MCF 10A (cell line): ENCODE measurements at regions not wholly inside any gene's neighbourhood (a gene's known extent, or its start where the extent isn't known, plus 50 kb on each side); places are given as distances from the start of the nearest gene placed in this dataset.

Experiments used
- BruUV-seq: library from RNA; stranded (reverse); fragments of 400-500 nt; replicated peaks from 2 replicates; lab custom pipeline; 2021; lab: Mats Ljungman, UMichigan
- CTCF ChIA-PET: fragments of 300-600 bp; sonication (Branson Sonifier 250); formaldehyde crosslinking; extraction: SDS; loops from one replicate; lab custom pipeline; 2021; ENCODE audit warnings: antibody characterized with exemption, inconsistent platforms; lab: Yijun Ruan, JAX
- POLR2A ChIA-PET: fragments of 300-600, 350-650 bp; sonication (Branson Sonifier 250); formaldehyde crosslinking; extraction: SDS; loops from one replicate; lab custom pipeline; 2020; ENCODE audit warnings: antibody characterized with exemption, inconsistent platforms; lab: Yijun Ruan, JAX
- DNase-seq: peaks from one replicate; pipeline ENCODE4 v3.0.0-alpha.2; 2018; ENCODE audit not compliant: unreplicated experiment
- H3K27ac Mint-ChIP-seq: one replicate; pipeline ENCODE4 v1.8.0; 2022; ENCODE audit warnings: mild to moderate bottlenecking, low read depth, mixed read lengths; ENCODE audit not compliant: unreplicated experiment
- H3K27me3 Mint-ChIP-seq: one replicate; pipeline ENCODE4 v1.8.0; 2022; ENCODE audit warnings: mixed read lengths; ENCODE audit not compliant: insufficient read depth, unreplicated experiment
- H3K36me3 Mint-ChIP-seq: one replicate; pipeline ENCODE4 v1.8.0; 2022; ENCODE audit warnings: mild to moderate bottlenecking, moderate library complexity, mixed read lengths; ENCODE audit not compliant: insufficient read depth, unreplicated experiment
- H3K4me1 Mint-ChIP-seq: one replicate; pipeline ENCODE4 v1.8.0; 2022; ENCODE audit warnings: mixed read lengths; ENCODE audit not compliant: insufficient read depth, unreplicated experiment
- H3K4me3 Mint-ChIP-seq: one replicate; pipeline ENCODE4 v1.8.0; 2022; ENCODE audit warnings: mild to moderate bottlenecking, moderate library complexity, mixed read lengths; ENCODE audit not compliant: unreplicated experiment
- H3K9me3 Mint-ChIP-seq: one replicate; pipeline ENCODE4 v1.8.0; 2022; ENCODE audit warnings: mixed read lengths; ENCODE audit not compliant: unreplicated experiment
- intact Hi-C: fragments of 100-400 bp; cut with micrococcal nuclease; formaldehyde crosslinking; loops from 2 replicates; pipeline ENCODE4 v1.14.1; 2022
- TF ChIP-seq, protein P1 (sequence below): fragments of 200-600 bp; IDR thresholded peaks from one replicate; pipeline ENCODE4 v1.8.0; 2022; ENCODE audit warnings: antibody characterized with exemption, mild to moderate bottlenecking; ENCODE audit not compliant: unreplicated experiment

DNA sequence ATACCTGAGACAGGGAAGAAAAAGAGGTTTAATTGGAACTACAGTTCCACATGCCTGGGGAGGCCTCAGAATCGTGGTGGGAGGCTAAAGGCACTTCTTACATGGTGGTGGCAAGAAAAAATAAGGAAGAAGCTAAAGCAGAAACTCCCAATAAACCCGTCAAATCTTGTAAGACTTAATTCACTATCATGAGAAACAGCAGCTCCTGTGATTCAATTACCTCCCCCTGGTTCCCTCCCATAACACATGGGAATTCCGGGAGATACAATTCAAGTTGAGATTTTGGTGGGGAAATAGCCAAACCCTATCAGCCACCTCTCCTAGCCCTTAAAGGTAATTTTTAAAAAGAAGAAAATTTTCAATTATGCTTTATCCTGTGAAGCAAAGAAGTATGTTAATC lies 728.8 kb downstream of the RNF144A start:
- intact Hi-C loops: no loop called here
- POLR2A ChIA-PET: no interaction called here
- no TSS peak for BruUV-seq
- Mint-ChIP-seq H3K9me3 (peaks cover 8% of the 10 kb centered on the region), H3K4me1 (no peaks in the 10 kb centered on the region), H3K27ac (no peak overlapping the region), H3K27me3 (no peaks in the 10 kb centered on the region), H3K4me3 (no peak overlapping the region), H3K36me3 (no peaks in the 10 kb centered on the region)
- TF ChIP-seq, protein P1, sequence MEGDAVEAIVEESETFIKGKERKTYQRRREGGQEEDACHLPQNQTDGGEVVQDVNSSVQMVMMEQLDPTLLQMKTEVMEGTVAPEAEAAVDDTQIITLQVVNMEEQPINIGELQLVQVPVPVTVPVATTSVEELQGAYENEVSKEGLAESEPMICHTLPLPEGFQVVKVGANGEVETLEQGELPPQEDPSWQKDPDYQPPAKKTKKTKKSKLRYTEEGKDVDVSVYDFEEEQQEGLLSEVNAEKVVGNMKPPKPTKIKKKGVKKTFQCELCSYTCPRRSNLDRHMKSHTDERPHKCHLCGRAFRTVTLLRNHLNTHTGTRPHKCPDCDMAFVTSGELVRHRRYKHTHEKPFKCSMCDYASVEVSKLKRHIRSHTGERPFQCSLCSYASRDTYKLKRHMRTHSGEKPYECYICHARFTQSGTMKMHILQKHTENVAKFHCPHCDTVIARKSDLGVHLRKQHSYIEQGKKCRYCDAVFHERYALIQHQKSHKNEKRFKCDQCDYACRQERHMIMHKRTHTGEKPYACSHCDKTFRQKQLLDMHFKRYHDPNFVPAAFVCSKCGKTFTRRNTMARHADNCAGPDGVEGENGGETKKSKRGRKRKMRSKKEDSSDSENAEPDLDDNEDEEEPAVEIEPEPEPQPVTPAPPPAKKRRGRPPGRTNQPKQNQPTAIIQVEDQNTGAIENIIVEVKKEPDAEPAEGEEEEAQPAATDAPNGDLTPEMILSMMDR: no peak
- CTCF ChIA-PET: interaction anchor here (0.6 to 1.6 kb wide), 3 partner anchors 25 to 610 kb away, joined by 3 to 5 read pairs (median 4); no protein-coding TSS in a partner anchor
- DNase-seq: no peak

DNA sequence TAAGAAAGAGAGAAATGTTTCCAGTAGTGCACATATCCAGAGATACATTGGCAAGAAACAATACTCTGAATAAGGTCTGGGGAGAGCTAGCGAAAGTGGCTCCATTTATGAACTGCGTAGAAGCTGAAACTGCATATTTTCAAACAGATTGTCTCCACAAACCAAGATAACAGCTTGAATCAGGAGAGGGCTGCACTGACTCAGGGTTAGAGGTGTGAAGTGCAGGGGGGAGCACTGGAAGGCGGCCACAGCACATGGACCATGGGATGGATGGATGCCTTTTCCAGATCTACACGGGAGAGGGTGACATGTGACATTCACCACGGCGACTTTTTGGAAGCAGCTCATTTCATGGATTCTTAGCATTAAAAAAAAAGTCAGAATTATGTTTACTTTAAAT lies 729.4 kb downstream of the RNF144A start:
- DNase-seq: no peak
- peaks cover 4% of the 10 kb centered on the region for H3K9me3 Mint-ChIP-seq
- intact Hi-C loops: no loop called here
- H3K4me3 Mint-ChIP-seq: no peak overlapping the region
- H3K27ac Mint-ChIP-seq: no peak overlapping the region
- H3K4me1 Mint-ChIP-seq: no peaks in the 10 kb centered on the region
- H3K36me3 Mint-ChIP-seq: no peaks in the 10 kb centered on the region
- no peaks in the 10 kb centered on the region for H3K27me3 Mint-ChIP-seq
- BruUV-seq: no TSS peak
- TF ChIP-seq, protein P1: no peak
- POLR2A ChIA-PET: no interaction called here
- CTCF ChIA-PET: interaction anchor here (0.6 to 1.6 kb wide), 3 partner anchors 25 to 453 kb away, joined by 3 to 5 read pairs (median 4); no protein-coding TSS in a partner anchor

DNA sequence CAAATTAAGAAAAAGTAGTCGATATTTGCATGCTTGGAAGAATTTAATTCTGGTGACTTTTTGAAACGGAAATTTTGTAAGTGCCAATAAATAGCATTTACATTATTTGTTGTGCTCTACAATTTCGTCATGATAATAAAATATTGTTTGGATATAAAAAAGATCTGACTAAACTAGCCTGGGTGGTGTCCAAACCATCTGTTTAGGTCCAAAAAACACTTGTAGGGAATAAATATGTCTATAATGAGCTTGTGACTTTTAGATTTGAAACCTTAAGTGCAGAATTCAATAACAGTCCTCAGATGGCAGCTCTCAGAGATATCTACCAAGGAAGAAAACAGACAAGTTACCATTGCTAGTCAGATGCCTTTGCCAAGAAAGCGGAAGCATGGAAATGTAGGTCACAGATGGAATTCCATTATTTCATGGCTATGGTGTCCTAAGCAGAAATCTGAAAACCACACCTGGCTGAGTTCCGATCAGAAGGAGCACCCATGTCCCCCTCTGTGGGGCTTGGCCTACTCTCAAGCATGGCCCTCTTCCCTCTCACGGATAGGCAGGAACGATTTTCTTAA lies 731.1 kb downstream of the RNF144A start:
- Mint-ChIP-seq H3K36me3 (no peaks in the 10 kb centered on the region), H3K4me3 (no peak overlapping the region), H3K27me3 (no peaks in the 10 kb centered on the region), H3K4me1 (no peaks in the 10 kb centered on the region), H3K27ac (no peak overlapping the region), H3K9me3 (no peaks in the 10 kb centered on the region)
- TF ChIP-seq, protein P1: no peak
- POLR2A ChIA-PET: no interaction called here
- BruUV-seq: no TSS peak
- DNase-seq: no peak
- CTCF ChIA-PET: no interaction called here
- intact Hi-C loops: no loop called here

DNA sequence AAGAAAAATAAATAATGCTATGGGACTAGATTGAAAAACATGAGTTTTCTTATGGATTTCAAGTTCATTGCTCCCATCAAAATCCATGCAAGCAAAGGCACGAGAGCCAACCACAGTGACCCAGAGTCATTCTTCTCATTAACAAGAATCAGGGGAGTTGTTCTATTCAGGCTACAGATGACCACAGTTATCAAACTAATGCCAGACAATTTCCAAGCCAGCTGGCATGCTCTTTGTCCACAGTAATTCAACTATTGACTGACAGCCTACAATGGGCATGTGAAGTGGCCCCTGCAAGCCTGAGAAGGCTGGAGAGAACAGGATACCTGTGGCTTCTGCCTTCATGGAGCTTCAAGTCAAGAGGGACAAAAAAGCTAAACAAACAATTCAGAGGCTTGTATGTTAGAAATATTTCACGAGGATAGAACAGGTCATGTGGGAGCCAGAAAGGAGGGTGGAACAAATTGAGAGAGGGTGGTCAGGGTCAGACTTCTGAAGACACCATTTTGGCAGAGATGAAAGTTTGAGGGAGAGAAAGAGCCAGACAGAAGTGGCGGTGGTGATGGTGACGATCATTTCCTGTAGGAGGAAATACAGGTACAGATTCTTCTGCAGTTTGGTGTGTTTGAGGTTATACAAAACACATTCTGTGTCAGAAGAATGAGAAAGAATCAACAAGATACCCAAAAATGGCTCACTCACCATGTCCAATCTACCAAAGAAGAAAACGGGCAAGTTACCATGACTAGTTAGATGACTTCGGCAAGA lies 732.4 kb downstream of the RNF144A start:
- TF ChIP-seq, protein P1: no peak
- CTCF ChIA-PET: interaction anchor here (0.9 kb wide), 1 partner anchor 23 kb away, joined by 4 read pairs; no protein-coding TSS in a partner anchor
- no peaks in the 10 kb centered on the region for H3K36me3 Mint-ChIP-seq

More for the DNA sequence above, 732.4 kb downstream of the RNF144A start:
- H3K9me3 Mint-ChIP-seq: no peaks in the 10 kb centered on the region
- H3K4me3 Mint-ChIP-seq: no peak overlapping the region
- DNase-seq: no peak
- no TSS peak for BruUV-seq
- no peaks in the 10 kb centered on the region for H3K4me1 Mint-ChIP-seq
- intact Hi-C loops: loop anchor here (5.0 kb wide), 1 partner anchor 878 kb away; no protein-coding TSS in a partner anchor
- no peak overlapping the region for H3K27ac Mint-ChIP-seq
- no peaks in the 10 kb centered on the region for H3K27me3 Mint-ChIP-seq
- POLR2A ChIA-PET: no interaction called here
